ENCODE measurements at regions not wholly inside any gene's neighbourhood (a gene's known extent, or its start where the extent isn't known, plus 50 kb on each side); places are given as distances from the start of the nearest gene placed in this dataset.
A peak's percentile ranks its signal among the peaks of the same experiment; 100 is the strongest.

- DNase-seq, result no peak
Observed at GRCh38 chr18:56166914-56167313, 471.5 kb downstream of the TXNL1 start.

- no peak for DNase-seq
Observed at GRCh38 chr18:56165601-56166355, 472.6 kb downstream of the TXNL1 start.

- peak; percentile 35 for DNase-seq
Observed at GRCh38 chr18:56162311-56163265, 475.8 kb downstream of the TXNL1 start.

- DNase-seq, result no peak
Observed at GRCh38 chr18:56161566-56162260, 476.7 kb downstream of the TXNL1 start.

- DNase-seq, result no peak
Observed at GRCh38 chr18:56158676-56159075, 479.7 kb downstream of the TXNL1 start.

- DNase-seq, result no peak
Observed at GRCh38 chr18:56157541-56157940, 480.9 kb downstream of the TXNL1 start.

GRCh38 chr18:56152551-56153310 lies 485.7 kb downstream of the TXNL1 start:
- DNase-seq, result no peak

GRCh38 chr18:56148373-56148772 lies 490.0 kb downstream of the TXNL1 start:
- no peak for DNase-seq

GRCh38 chr18:56146565-56146964 lies 491.8 kb downstream of the TXNL1 start:
- DNase-seq, result no peak

GRCh38 chr18:56142001-56142400 lies 496.4 kb downstream of the TXNL1 start:
- DNase-seq, result no peak

GRCh38 chr18:56139792-56140254 lies 498.6 kb downstream of the TXNL1 start:
- DNase-seq, result no peak

- no peak for DNase-seq
Observed at GRCh38 chr18:56139372-56139771, 499.0 kb downstream of the TXNL1 start.

GRCh38 chr18:56136105-56136504 lies 502.3 kb downstream of the TXNL1 start:
- no peak for DNase-seq

- DNase-seq, result no peak
Observed at GRCh38 chr18:56130481-56130880, 507.9 kb downstream of the TXNL1 start.

GRCh38 chr18:56128153-56128791 lies 510.1 kb downstream of the TXNL1 start:
- no peak for DNase-seq

GRCh38 chr18:56127322-56128099 lies 510.9 kb downstream of the TXNL1 start:
- no peak for DNase-seq

GRCh38 chr18:56124186-56124585 lies 514.2 kb downstream of the TXNL1 start:
- DNase-seq, result no peak

GRCh38 chr18:56121669-56122068 lies 516.7 kb downstream of the TXNL1 start:
- no peak for DNase-seq

- DNase-seq, result no peak
Observed at GRCh38 chr18:56120782-56121181, 517.6 kb downstream of the TXNL1 start.

- DNase-seq, result no peak
Observed at GRCh38 chr18:56119681-56120080, 518.7 kb downstream of the TXNL1 start.

- no peak for DNase-seq
Observed at GRCh38 chr18:56118422-56118821, 520.0 kb downstream of the TXNL1 start.
